Hepatocyte (in vitro differentiated cells): ENCODE measurements at regions not wholly inside any gene's neighbourhood (a gene's known extent, or its start where the extent isn't known, plus 50 kb on each side); places are given as distances from the start of the nearest gene placed in this dataset.

Experiments used
- CTCF ChIP-seq: fragments of 200-600 bp; sonication (generic); IDR thresholded peaks from 2 replicates; pipeline ENCODE4 v1.5.1; 2016; ENCODE audit warnings: antibody characterized with exemption, mild to moderate bottlenecking; ENCODE audit not compliant: poor library complexity
- EZH2 ChIP-seq: fragments of 200-600 bp; sonication (generic); IDR thresholded peaks from 2 replicates; pipeline ENCODE4 v1.6.1; 2016; ENCODE audit warnings: antibody characterized with exemption, mild to moderate bottlenecking, borderline replicate concordance
- EZH2phosphoT487 ChIP-seq: fragments of 200-600 bp; sonication (generic); IDR thresholded peaks from one replicate; pipeline ENCODE4 v1.6.1; 2018; ENCODE audit warnings: antibody characterized with exemption, mild to moderate bottlenecking, low read depth, moderate library complexity; ENCODE audit not compliant: unreplicated experiment, severe bottlenecking

GRCh38 chr3:67294341-67294740 is 296.2 kb downstream of the KBTBD8 start:
- TF ChIP-seq CTCF (no peak), EZH2 (no peak), EZH2phosphoT487 (no peak)
